ENCODE measurements at regions not wholly inside any gene's neighbourhood (a gene's known extent, or its start where the extent isn't known, plus 50 kb on each side); places are given as distances from the start of the nearest gene placed in this dataset.

DNA sequence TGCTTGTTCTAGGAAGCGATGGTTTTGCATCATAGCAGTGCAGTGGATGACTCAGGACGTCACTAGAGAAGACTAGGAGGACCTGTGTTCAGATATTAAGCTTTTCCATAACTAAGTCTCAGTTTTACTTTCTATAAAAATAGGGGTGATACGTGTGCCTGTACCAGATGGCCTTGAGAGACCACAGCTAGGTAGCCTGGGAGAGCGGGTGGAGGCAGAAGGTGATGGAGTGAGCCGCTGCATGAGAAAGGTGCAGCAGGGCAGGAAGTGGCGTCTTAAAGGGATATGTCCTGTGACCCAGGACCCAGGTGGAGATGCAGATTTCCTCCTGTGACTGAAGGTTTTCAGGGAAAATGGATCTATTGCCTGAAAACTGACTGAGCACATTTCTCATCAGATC lies 304.9 kb downstream of the CDC14C start:
- no peaks in the 10 kb centered on the region for H3K36me3 ChIP-seq (ENCODE audit: insufficient read depth in 1 of 2, low read depth in 1 of 2)
- 72 to 75% (median 73%) methylated on average over 6 of the region's 6 CpGs for WGBS, 3 donors
- no peaks in the 10 kb centered on the region for H3K4me1 ChIP-seq
- TF ChIP-seq, protein P1, sequence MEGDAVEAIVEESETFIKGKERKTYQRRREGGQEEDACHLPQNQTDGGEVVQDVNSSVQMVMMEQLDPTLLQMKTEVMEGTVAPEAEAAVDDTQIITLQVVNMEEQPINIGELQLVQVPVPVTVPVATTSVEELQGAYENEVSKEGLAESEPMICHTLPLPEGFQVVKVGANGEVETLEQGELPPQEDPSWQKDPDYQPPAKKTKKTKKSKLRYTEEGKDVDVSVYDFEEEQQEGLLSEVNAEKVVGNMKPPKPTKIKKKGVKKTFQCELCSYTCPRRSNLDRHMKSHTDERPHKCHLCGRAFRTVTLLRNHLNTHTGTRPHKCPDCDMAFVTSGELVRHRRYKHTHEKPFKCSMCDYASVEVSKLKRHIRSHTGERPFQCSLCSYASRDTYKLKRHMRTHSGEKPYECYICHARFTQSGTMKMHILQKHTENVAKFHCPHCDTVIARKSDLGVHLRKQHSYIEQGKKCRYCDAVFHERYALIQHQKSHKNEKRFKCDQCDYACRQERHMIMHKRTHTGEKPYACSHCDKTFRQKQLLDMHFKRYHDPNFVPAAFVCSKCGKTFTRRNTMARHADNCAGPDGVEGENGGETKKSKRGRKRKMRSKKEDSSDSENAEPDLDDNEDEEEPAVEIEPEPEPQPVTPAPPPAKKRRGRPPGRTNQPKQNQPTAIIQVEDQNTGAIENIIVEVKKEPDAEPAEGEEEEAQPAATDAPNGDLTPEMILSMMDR (IDR thresholded peaks at IDR 0.05): no peak
- H3K27ac ChIP-seq: no peak overlapping the region
- no peak for ATAC-seq
- intact Hi-C loops (cut with DNase I): no loop called here
- H3K27me3 ChIP-seq (ENCODE audit: insufficient read depth in 3 of 3, low read length in 2 of 3): no peaks in the 10 kb centered on the region
- no peak for DNase-seq
- H3K4me3 ChIP-seq: no peak overlapping the region
- no peaks in the 10 kb centered on the region for H3K9me3 ChIP-seq

DNA sequence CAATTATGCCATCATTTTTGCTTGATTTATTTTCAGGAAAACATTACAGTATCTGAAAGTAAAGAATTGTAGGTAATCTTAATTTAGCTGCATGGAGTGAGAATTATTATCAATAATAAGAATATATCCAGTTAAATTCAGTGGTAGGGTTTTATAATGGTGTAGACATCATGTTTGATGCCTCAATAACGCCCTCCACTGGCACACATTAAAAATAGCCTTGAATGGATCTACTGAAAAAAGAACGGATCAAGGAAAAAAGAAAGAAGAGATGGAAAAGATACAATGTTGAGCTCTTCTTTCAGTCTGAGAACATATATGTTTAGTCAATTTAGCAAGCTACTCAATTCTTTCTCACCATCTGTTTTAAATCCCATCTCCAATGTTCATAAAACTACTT lies 319.2 kb downstream of the CDC14C start:
- TF ChIP-seq, protein P1 (IDR thresholded peaks at IDR 0.05): no peak
- no peak overlapping the region for H3K27ac ChIP-seq
- no peaks in the 10 kb centered on the region for H3K36me3 ChIP-seq (ENCODE audit: insufficient read depth in 1 of 2, low read depth in 1 of 2)
- no peak overlapping the region for H3K4me3 ChIP-seq
- no peaks in the 10 kb centered on the region for H3K4me1 ChIP-seq
- H3K27me3 ChIP-seq (ENCODE audit: insufficient read depth in 3 of 3, low read length in 2 of 3): no peaks in the 10 kb centered on the region
- H3K9me3 ChIP-seq: peaks cover 2% of the 10 kb centered on the region
- WGBS, 3 donors: 34 to 43% (median 38%) methylated on average over 2 of the region's 2 CpGs
- DNase-seq (no peak), ATAC-seq (no peak)
- intact Hi-C loops (cut with DNase I): no loop called here

DNA sequence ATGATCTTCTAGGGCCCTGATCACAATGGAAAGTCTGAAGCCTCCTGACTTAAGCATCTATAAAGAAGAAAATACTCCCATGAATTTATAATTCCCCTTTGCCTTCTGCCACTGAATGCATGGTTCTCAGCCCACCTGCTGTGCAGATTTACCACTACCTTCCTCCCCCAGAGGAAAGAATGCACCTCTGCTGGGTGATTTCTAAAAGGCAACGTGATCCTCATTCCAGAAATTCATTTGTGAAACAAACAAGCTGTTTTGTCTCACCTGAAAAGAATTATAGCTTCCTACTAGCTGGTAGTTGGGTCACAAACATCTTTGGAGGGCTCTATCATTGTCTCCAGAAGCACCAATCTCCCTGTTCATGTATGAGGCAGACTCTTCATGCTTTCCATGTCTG lies 320.2 kb downstream of the CDC14C start:
- H3K4me3 ChIP-seq: no peak overlapping the region
- no peaks in the 10 kb centered on the region for H3K4me1 ChIP-seq
- intact Hi-C loops (cut with DNase I): no loop called here
- DNase-seq: no peak
- WGBS, 3 donors: 3 to 9% (median 3%) methylated on average over 1 of the region's 1 CpG
- no peak overlapping the region for H3K27ac ChIP-seq
- H3K27me3 ChIP-seq (ENCODE audit: insufficient read depth in 3 of 3, low read length in 2 of 3): no peaks in the 10 kb centered on the region
- H3K9me3 ChIP-seq: no peaks in the 10 kb centered on the region
- H3K36me3 ChIP-seq (ENCODE audit: insufficient read depth in 1 of 2, low read depth in 1 of 2): no peaks in the 10 kb centered on the region
- ATAC-seq: no peak
- TF ChIP-seq, protein P1 (IDR thresholded peaks at IDR 0.05): no peak

DNA sequence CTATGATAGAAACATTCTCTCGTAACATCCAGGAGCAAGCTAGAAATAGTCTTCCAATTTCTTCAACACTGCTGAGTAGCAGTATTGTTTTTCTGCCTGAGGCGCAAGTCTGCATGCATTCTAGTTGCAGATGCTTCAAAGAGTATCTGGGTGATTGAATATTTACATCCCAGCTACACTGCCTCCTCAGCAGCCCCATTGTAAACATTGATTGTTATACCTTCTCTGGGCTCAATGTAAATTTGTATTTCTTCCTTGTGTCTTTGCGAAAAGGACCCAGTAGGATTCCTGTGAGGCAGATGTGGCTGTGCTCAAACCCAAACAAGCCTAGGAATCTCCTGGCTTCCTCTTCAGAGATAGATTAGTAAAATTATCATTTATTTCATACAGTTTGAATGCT lies 320.7 kb downstream of the CDC14C start:
- no peak for ATAC-seq
- H3K27ac ChIP-seq: no peak overlapping the region
- H3K4me3 ChIP-seq: no peak overlapping the region
- no peaks in the 10 kb centered on the region for H3K27me3 ChIP-seq (ENCODE audit: insufficient read depth in 3 of 3, low read length in 2 of 3)
- no peaks in the 10 kb centered on the region for H3K9me3 ChIP-seq
- H3K4me1 ChIP-seq: no peaks in the 10 kb centered on the region
- 39 to 52% (median 45%) methylated on average over 3 of the region's 3 CpGs for WGBS, 3 donors
- intact Hi-C loops (cut with DNase I): no loop called here
- no peak for DNase-seq
- no peaks in the 10 kb centered on the region for H3K36me3 ChIP-seq (ENCODE audit: insufficient read depth in 1 of 2, low read depth in 1 of 2)
- TF ChIP-seq, protein P1 (IDR thresholded peaks at IDR 0.05): no peak

DNA sequence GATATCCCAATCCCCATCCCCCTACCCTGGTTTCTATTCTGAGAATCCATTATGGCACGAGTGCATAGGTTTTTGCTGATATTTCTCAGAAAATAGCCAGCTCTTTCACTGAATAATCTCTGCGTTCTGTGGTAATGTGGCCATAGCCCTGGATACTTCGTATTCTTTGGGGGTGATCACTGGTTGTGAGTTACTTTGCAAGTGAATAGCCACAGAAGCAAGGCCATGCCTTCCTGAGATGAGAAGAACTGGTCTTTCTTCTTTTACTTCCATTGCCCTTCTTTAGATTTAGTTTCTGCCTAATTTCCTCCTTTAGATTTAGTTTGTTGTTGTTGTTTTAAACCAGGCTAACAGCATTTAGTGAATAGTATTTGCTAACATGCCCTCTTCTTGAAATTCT lies 323.4 kb downstream of the CDC14C start:
- Histone ChIP-seq H3K36me3 (ENCODE audit: insufficient read depth in 1 of 2, low read depth in 1 of 2) (no peaks in the 10 kb centered on the region), H3K9me3 (no peaks in the 10 kb centered on the region), H3K4me3 (no peak overlapping the region), H3K27me3 (ENCODE audit: insufficient read depth in 3 of 3, low read length in 2 of 3) (no peaks in the 10 kb centered on the region), H3K4me1 (no peaks in the 10 kb centered on the region), H3K27ac (no peak overlapping the region)
- no peak for DNase-seq
- no peak for ATAC-seq
- intact Hi-C loops (cut with DNase I): no loop called here
- TF ChIP-seq, protein P1 (IDR thresholded peaks at IDR 0.05): no peak
- WGBS, 3 donors: 58 to 65% (median 59%) methylated on average over 3 of the region's 3 CpGs

All from psoas muscle (tissue), 7 donors.